HAP-1 (cell line): ENCODE measurements at regions not wholly inside any gene's neighbourhood (a gene's known extent, or its start where the extent isn't known, plus 50 kb on each side); places are given as distances from the start of the nearest gene placed in this dataset.

Source experiments
- DNase-seq, 2 experiments: peaks; one replicate each; pipeline ENCODE4 v3.0.0-alpha.2; 2016 to 2020; ENCODE audit warnings: low spot score in 2 of 2
- H3K27me3 ChIP-seq: fragments of 250-450 bp; sonication (Bioruptor Pico); 2 replicates; pipeline ENCODE4 v1.5.1; 2020; ENCODE audit warnings: low read depth, mild to moderate bottlenecking, moderate library complexity
- H3K36me3 ChIP-seq: fragments of 250-450 bp; sonication (Bioruptor Pico); replicated peaks from 2 replicates; pipeline ENCODE4 v1.5.1; 2020; ENCODE audit warnings: mild to moderate bottlenecking
- H3K4me1 ChIP-seq: fragments of 250-450 bp; sonication (Bioruptor Pico); 2 replicates; pipeline ENCODE4 v1.5.1; 2020; ENCODE audit warnings: mild to moderate bottlenecking
- H3K4me3 ChIP-seq: fragments of 250-450 bp; sonication (Bioruptor Pico); 2 replicates; pipeline ENCODE4 v1.5.1; 2020; ENCODE audit warnings: mild to moderate bottlenecking, moderate library complexity
- H3K9me3 ChIP-seq: fragments of 250-450 bp; sonication (Bioruptor Pico); 2 replicates; pipeline ENCODE4 v1.5.1; 2020; ENCODE audit warnings: mild to moderate bottlenecking, moderate library complexity
- in situ Hi-C: fragments of 300-500 bp; cut with MboI; formaldehyde crosslinking; loops from 3 replicates; pipeline ENCODE4 v1.14.3; 2020; ENCODE audit warnings: low sequenced_read_pairs, inconsistent platforms, mixed read lengths

DNA sequence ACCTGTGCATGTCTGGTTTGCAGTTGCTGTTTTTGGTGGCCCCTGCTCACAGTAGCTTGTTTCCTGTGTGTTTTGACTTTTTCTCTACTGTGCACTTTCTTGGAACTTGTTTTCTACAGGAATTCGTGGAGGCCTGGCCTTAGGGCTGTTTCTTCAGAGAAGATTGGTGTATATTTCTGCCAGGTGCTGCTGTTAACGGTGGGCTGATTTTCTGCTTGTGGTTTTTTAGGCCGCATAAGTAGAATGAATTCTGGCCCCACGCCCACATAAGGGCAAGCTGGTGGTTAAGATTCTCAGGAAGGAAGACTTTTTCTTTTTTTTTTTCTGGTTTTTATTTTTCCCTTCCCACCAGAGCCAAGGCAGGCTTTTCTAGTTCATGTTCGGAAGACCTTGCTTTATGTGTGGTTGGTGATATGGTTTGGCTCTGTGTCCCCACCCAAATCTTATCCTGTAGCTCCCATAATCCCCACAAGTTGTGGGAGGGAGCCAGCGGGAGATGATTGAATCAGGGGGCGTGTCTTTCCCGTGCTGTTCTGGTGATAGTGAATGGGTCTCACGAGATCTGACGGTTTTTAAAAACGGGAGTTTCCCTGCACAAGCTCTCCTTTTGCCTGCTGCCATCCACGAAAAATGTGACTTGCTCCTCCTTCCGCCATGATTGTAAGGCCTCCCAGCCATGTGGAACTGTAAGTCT, 71.5 kb upstream of the DISP3 start:
- in situ Hi-C loops: no loop called here
- Histone ChIP-seq H3K4me3 (no peak overlapping the region), H3K27me3 (peaks cover 8% of the 10 kb centered on the region), H3K9me3 (no peaks in the 10 kb centered on the region), H3K4me1 (no peaks in the 10 kb centered on the region), H3K36me3 (no peaks in the 10 kb centered on the region)
- DNase-seq: no peak

DNA sequence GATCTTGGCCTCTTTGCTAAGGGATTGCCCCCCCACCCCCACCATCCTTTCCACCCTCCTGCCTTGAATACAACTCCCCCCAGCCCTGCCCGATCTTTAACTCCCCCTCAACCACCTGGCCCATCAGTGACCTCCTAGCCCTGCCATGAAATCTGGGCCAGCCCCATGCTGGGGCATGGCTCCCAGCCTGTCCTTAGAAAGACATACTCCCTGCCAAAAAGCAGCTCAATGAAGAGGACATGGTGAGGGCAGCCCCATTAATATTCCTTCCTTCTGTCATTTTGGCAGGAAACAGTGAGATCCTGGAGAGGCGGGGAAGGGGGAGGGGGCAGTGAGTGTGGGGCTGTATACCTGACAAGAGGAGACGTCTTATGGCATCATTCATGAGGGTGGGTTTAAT, 66.8 kb upstream of the DISP3 start:
- in situ Hi-C loops: no loop called here
- no peak overlapping the region for H3K4me3 ChIP-seq
- H3K4me1 ChIP-seq: no peaks in the 10 kb centered on the region
- H3K9me3 ChIP-seq: no peaks in the 10 kb centered on the region
- peaks cover 3% of the 10 kb centered on the region for H3K27me3 ChIP-seq
- no peaks in the 10 kb centered on the region for H3K36me3 ChIP-seq
- DNase-seq: no peak

DNA sequence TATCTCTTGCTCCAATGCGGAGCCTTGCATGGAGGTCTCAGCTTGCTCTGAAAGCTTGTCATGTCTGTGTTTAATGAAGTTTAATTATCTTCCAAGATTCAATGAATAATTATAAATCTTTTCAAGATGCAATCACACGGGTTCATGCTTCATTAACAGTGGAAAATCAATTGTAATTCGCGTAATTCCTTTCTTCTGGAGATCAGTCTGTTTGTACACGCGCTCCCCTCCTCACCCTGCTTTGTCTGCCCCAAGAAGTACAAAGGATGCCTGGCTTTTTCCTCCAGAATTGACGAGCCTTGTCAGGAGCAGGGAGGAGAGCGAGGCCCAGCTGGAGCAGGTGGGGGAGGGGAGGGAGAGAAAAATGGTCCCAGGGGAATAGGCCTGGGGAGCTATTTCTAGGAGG, 65.0 kb upstream of the DISP3 start:
- no peak overlapping the region for H3K4me3 ChIP-seq
- DNase-seq: peak in 1 of 2 experiments; percentile 45
- in situ Hi-C loops: no loop called here

DNA sequence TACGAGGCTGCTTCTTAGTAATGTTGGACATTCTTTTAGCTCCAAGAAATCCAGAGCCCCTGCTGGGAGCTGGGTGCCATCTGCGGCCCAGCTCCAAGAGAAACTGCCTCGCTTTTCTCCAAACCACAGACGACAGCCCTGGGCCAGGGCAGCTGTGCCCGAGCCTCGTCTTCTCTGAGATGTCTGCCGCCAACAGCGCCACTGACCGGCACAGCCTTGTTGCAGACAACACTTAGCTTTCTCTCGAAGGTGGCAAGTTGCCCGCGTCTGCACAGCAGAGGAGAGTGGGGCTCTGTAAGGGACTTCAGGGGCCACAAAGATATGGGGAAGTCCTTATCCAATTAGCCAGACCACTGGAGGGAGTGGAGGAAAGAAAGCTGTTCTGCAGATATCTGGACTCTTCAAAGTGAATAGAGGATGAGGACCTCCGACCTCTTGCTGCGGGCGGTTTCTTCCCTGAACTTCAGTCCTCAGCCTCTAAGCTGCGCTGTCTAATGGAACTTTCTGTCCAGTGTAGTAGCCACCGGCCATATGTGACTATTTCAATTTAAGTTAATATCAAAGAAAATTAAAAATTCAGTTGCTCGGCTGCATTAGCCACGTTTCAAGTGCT, 63.9 kb upstream of the DISP3 start:
- in situ Hi-C loops: no loop called here
- peaks cover 3% of the 10 kb centered on the region for H3K27me3 ChIP-seq
- no peak overlapping the region for H3K4me3 ChIP-seq
- H3K4me1 ChIP-seq: no peaks in the 10 kb centered on the region
- no peaks in the 10 kb centered on the region for H3K9me3 ChIP-seq
- no peak for DNase-seq
- no peaks in the 10 kb centered on the region for H3K36me3 ChIP-seq

More for the DNA sequence above, 65.0 kb upstream of the DISP3 start:
- Histone ChIP-seq H3K27me3 (peaks cover 3% of the 10 kb centered on the region), H3K36me3 (no peaks in the 10 kb centered on the region), H3K4me1 (no peaks in the 10 kb centered on the region), H3K9me3 (no peaks in the 10 kb centered on the region)

DNA sequence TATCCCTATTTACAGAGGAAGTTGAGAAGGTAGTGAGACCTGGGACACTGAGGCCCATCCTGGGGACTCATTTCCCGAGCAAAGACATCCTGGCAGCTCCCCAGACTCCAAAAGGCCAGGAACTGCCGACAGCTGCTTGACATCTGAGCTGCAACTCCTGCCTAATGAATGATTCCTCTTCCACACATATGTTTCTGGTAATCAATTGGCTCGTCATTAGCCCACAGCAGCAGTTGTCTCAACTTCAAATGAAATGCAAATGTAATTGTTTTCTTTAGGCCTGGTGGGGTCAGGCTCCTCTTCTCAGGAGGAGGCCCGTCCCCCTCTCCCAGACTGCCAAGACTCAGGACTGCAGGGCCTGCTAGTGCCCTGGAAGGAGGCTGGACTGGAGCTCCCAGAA, 61.8 kb upstream of the DISP3 start:
- in situ Hi-C loops: no loop called here
- Histone ChIP-seq H3K27me3 (no peaks in the 10 kb centered on the region; the same call in 1 of the 2 replicates), H3K4me3 (no peak overlapping the region), H3K9me3 (no peaks in the 10 kb centered on the region), H3K4me1 (no peaks in the 10 kb centered on the region), H3K36me3 (no peaks in the 10 kb centered on the region)
- no peak for DNase-seq

DNA sequence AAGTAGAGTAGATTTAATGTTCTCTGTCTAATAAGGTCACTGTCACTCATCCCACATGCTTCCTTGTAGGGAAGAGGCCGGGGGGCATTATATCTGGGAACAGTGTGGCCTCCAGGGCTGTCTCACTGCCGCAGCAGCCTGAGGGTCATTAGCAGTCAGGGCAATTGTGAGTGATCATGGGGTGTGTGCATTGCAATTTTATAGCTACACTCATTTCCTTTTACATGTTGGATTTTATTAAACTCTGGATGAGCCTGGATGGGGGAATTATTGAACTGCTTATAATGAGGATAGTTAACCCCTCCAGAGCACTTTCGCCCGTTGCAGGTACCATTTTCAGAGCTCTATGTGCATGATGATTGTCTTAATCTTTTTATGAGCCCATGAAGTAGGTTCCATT, 60.9 kb upstream of the DISP3 start:
- Histone ChIP-seq H3K4me1 (no peaks in the 10 kb centered on the region), H3K4me3 (no peak overlapping the region), H3K27me3 (no peaks in the 10 kb centered on the region; the same call in 1 of the 2 replicates), H3K9me3 (no peaks in the 10 kb centered on the region), H3K36me3 (no peaks in the 10 kb centered on the region)
- in situ Hi-C loops: no loop called here
- DNase-seq: no peak

DNA sequence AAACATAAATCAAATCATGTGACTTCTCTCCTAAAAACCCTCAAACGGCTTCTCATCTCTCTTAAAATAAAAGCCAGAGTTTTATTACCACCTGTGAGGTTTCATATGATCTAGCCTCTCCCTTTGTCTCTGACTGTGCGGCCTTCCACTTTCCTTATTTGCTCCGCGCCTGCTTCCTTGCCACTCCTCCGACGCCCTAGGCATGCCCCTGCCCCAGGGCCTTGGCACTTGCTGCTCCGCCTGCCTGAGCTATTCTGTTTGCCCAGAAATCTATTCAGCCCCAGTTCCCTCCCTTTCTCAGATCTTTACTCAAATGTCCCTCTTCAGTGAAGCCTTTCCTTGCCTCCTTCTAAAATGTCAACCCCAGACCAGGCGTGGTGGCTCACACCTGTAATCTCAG, 57.5 kb upstream of the DISP3 start:
- peaks cover 4% of the 10 kb centered on the region; the same call in 1 of the 2 replicates for H3K27me3 ChIP-seq
- H3K4me3 ChIP-seq: no peak overlapping the region
- H3K9me3 ChIP-seq: no peaks in the 10 kb centered on the region
- H3K4me1 ChIP-seq: no peaks in the 10 kb centered on the region
- no peaks in the 10 kb centered on the region for H3K36me3 ChIP-seq
- DNase-seq: no peak
- in situ Hi-C loops: no loop called here

DNA sequence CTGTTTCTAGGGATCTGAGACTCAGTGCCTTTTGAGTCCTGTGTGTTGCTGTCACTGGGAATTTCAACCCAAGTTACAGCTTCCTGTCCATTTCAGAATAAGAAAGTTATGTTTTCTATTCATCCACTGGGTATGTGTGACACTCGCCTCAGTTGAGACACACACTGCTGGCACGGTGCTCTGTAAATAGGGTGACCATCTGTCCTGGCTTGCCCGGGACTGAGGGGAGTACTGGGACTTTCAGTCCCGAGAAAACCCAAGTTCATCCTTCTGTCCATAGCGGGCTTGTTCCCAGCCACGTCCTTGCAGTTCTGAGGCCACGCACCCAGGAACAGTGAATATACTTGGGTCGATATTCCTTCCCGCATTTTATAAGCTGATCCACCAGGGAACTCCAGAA, 56.3 kb upstream of the DISP3 start:
- Histone ChIP-seq H3K36me3 (no peaks in the 10 kb centered on the region), H3K4me1 (no peaks in the 10 kb centered on the region), H3K9me3 (no peaks in the 10 kb centered on the region), H3K4me3 (no peak overlapping the region), H3K27me3 (peaks cover 4% of the 10 kb centered on the region; the same call in 1 of the 2 replicates)
- no peak for DNase-seq
- in situ Hi-C loops: no loop called here

DNA sequence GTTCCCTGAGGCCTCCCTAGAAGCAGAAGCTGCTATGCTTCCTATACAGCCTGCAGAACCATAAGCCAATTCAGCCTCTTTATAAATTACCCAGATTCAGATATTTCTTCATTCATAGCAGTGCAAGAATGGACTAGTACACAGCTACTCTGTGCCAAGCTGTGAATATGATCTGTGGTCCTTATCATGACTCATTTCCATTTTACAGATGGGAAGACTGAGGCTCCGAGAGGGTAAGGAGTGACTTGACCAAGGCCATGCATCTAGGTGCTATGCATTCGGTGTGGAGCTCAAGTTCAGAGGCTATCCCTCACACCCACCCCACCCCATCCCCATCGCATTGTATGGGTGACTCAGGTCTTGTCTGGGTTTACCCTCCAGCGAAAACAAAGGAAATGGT, 52.3 kb upstream of the DISP3 start:
- in situ Hi-C loops: no loop called here
- Histone ChIP-seq H3K9me3 (no peaks in the 10 kb centered on the region), H3K36me3 (no peaks in the 10 kb centered on the region), H3K4me3 (no peak overlapping the region), H3K4me1 (no peaks in the 10 kb centered on the region), H3K27me3 (peaks cover 4% of the 10 kb centered on the region; the same call in 1 of the 2 replicates)
- no peak for DNase-seq

DNA sequence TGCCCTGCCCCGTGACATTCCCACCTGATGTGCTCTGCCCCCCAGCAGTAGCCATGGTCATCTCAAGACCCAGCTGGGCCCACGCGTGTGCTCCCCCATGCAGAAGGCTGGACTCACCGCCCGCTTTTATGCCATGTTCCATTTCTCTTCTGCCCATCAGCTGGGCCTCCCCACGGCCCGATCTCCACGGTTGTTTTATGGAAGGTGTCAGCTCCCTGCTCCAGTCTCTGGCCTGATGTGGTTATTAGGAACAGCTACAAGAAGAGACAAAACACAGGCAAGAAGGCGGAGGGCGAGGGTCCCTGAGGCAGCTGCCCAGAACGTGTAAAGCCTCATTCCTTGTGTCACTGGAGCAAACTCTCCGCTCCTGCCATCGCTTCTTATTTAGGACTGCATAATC, 50.2 kb upstream of the DISP3 start:
- Histone ChIP-seq H3K4me1 (no peaks in the 10 kb centered on the region), H3K9me3 (no peaks in the 10 kb centered on the region), H3K36me3 (no peaks in the 10 kb centered on the region), H3K27me3 (peaks cover 4% of the 10 kb centered on the region; the same call in 1 of the 2 replicates), H3K4me3 (no peak overlapping the region)
- no peak for DNase-seq
- in situ Hi-C loops: no loop called here
